IPS DF 4.7 (cell line): ENCODE measurements at regions not wholly inside any gene's neighbourhood (a gene's known extent, or its start where the extent isn't known, plus 50 kb on each side); places are given as distances from the start of the nearest gene placed in this dataset.

Experiments
- DNase-seq: peaks from one replicate; pipeline ENCODE4 v3.0.0-alpha.2; 2013; ENCODE audit warnings: low spot score; ENCODE audit errors: extremely low read depth

DNA sequence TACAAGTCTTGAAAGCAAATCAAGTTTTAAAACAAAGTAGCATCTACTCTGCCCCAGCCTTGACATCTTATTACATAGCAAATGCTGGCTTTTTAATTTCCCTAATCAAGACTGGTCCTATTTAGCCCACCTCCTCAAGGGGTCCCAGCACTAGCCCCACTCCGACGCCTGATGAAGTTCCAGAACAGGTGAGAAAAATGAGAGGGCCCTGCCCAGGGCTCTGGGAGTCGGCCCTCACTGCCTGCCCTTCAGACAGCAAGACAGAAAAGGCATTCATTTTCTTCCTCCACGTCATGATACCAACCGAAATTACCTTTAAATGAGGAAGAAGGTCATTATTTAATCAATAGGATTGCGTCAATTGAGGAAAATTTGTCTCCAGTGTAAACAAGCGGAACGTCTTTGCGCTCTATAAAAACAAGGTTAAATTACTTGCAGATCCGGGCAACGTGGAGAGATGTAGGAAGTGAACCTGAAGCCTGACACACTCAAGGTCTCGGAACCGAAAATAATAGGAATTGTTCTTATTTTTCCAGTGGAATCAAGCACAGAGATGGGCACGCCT lies 170.6 kb upstream of the PKDCC start:
- no peak for DNase-seq

DNA sequence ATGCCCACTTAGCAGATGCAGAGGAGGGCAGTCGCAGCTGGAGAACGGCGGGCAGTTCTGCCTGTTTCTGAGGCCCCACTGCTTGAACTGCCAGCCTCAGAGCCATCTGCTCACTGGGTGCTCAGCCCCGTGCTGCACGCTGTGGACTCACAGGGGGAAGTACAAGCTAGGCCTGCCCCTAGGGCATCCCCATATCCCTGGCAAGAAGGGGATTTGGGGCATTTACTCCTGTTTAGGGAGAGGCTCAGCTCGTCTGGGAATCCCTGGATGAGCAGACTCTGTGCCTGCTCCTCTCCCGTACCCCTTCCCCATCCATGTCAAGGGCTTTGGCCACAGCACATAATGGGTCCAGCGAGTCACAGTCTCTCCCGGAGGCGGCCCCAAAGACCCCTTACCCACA lies 169.8 kb upstream of the PKDCC start:
- DNase-seq, result no peak

DNA sequence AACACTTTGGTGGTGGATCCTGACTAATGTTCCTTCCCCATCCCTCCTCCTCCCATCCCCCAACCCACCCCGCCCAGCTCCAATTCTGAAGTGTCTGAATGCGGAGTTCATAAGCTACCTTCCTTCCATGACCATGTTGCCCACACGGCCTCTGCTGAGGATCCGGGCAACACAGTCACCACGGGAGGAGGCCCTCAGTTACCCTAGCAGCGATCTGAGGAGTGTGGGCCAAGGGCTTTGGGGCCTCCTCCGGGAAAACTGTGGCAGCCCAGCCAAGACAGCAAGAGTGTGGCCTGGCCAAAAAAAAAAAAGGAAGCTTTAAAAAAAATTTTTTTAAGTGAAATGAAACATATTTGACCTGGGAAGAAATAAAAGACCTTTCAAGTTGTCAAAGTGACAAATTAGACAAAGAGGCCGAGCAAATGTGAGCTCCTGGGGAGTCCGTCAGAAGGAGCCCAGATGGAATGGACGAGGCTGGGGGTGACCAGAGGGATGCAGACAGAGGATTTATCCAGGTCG lies 169.0 kb upstream of the PKDCC start:
- DNase-seq, result no peak

DNA sequence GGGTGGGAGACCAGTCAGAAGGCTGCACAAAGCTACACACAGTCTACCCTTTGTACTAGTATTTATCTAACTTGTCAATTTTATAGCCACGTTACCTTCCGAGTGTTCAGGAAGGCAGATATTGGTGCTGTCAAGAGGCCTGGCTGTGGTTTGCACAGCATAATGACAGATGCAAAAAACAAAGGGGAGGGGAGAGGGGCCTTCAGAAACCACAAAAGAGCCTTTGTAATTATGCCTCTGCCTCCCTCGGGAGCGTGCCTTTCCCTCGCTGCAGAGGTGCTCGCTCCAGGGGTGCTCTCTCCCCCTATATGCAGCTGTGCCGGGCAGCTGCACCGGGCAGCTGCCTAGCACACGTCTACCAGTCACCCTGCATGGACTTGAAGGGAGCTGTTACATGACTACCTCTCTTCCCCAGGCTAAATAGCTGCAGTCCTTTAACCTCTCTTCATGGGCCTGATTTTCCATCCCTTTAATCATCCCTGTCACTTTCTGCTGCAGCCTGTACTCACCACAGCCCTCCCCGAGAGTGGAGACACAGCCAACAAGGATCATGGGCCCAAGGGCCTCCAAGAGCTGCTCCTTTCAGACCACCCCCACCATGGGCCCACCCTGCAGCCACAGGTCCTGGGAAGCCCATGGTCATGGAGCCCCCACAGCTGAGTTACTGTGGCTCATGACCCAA lies 168.4 kb upstream of the PKDCC start:
- DNase-seq, result no peak

DNA sequence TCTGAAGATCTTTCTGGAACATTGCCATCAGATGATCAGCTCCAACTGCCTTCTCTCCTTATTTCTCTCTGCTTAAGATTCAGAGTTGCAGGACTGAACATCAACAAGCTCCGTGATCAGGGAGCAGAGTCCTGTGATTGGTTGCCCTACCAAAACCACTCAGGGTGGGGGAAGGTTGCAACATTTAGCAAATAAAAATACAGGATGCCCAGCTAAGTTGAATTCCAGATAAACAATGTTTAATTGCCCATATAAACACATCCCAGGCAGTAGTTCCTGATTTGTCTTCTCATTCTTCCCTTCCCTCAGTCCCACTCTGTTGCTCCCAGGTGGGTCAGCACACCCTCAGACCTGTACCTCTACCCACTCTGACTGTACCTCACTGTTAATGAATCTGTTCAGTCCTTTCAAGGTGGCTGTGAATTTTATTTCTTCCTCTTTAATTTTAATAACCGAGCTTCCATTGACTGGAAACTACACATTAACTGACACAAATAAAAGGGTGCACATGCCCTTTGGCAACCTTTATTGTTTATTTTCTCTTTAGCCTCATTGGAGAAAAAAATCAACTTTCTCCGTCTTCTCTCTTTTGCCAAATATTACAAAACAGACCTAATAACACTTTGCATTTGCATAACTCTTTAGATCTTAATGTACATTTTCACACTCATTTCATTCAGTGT lies 167.1 kb upstream of the PKDCC start:
- no peak for DNase-seq

DNA sequence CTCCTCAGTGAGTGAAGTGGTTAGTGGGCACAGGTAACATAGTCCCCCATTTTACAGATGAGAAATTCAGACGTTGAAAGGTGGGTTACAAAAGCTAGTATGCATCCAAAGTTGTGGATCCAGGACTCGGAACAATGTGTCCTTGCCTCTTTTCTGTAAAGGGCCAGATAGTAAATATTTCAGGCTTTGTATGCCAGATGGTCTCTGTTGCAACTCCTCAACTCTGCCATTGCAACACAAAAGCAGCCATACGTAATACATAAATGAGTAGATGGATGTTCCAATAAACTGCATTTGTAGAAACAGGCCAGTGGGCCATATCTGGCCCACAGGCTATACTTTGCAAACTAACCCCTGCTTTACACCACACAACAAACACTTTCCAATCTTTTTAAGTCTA lies 166.6 kb upstream of the PKDCC start:
- no peak for DNase-seq

DNA sequence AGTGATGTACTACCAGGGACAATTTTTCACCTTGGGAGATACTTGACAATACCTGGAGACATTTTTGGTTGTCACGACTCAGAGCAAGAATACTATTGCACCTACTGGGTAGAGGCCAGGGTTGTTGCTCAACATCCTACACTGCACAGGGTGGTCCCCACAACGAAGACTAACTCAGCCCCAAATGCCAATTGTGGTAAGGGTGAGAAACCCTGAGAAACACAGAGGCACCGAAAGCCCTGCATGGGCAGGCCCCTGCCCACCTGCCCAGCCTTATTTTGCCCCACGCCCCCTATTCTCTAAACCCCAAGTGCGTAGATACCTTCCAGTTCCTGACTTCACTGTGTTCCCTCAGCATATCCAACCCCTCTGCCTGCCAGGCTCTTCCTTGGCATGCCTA lies 163.1 kb upstream of the PKDCC start:
- no peak for DNase-seq

DNA sequence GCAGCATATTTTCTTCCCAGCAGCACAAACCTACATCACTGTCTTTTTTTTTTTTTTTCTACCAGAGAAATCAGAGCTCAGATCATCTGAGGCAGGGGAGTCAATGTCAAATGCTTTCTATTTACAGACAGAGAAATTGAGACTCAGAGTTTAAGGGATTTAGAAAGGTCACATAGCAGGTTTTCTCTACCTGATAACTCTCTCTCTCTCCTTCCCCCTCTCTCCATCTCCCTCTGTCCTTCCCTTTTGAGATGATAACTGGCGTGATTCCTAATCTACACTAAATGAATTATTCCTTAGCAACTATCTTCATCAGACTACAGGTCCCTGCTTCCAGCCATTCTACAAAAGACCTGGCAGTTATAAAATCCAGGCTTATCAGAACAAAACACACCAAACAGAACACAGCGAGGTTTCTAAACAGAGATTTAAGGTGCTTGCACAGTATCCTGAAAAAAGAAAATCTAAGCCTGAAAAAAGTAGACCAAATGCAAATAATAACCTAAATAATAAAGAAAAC lies 161.6 kb upstream of the PKDCC start:
- no peak for DNase-seq

DNA sequence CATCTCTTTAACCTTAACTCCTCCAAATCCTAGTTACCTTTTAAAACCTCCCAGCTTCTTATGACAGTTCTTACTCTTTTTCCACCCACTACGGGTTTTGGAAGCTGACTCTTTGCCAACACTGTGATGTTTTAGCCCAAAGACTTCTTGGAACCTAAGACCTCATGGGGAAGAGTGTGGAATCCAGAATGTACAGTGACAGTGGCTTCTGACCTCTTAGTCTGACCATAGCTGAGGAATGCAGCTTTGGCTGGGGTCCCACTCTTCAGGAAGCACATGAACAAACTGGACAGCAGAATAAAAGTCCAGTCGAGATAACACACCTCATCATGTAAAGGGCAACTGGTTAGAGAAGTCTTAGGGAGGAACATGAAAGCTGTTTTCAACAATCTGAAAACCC lies 161.1 kb upstream of the PKDCC start:
- DNase-seq, result no peak

DNA sequence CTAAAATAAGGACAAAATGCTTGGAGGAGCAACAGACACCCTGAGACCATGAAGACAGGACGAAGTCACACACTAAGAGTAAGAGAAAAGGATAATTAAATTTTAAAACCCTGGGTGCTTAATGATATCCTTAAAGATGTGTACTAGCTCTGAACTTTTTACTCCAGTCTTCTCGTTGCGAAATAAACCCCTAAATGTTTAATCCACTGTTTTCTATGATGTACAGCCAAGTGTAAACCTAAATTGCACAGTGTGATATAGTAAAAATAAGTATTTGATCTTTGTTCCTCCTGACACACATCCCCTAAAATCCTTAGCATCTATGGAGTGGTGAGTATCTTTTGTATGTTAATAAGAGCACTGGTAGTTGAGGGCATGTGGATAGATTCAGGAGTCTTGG lies 157.5 kb upstream of the PKDCC start:
- DNase-seq, result no peak

DNA sequence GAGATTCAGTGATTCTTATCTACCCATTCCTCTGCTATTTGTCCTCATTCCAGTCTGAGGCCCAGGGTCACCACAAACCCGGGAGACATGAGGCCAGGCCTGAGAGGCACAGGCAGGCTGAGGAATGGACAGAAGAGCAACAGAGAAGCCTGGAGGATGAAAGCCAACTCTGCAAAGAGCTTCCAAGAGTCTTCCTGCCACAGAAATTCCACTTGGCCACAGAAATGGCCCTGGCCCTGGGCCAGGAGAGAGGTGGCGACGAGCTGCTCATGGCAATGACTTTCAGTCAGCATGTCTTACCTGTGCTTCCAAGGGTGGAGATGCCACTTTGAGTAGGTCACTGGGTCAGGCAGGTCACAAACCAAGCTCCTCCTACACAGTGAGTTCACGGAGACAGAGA lies 155.3 kb upstream of the PKDCC start:
- no peak for DNase-seq

DNA sequence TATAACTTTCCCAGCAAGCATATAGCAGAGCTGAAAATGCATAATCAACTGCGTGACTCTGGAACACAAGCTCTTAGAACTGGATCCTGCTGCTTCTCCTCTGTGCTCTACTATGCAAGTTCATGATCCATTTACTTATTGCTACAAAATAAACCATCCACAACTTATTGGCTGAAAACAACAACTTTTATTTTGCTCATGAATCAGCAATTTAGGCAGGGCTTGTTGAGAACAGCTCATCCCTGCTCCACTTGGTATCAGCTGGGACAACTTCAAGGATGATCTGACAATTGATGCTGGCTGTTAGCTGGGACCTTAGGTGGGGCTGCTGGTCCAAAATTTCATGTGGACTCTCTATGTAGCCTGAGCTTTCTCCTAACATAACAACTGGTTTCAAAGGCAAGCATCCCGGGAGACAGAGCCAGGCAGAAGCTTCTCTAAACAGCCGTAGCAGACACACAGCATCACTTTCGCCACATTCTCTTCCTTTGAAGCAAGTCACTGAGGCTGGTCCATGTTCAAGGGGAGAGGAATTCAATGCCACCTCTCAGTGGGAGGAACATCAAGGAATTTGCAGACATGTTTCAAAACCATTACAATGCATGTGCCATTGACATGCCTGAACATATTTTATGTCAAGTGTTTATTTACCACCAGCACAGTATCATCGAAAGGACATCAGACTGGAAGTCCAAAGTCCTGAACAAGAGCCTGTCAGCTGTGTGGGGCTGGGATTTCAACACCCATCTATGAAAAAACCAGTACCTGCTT lies 153.1 kb upstream of the PKDCC start:
- no peak for DNase-seq

DNA sequence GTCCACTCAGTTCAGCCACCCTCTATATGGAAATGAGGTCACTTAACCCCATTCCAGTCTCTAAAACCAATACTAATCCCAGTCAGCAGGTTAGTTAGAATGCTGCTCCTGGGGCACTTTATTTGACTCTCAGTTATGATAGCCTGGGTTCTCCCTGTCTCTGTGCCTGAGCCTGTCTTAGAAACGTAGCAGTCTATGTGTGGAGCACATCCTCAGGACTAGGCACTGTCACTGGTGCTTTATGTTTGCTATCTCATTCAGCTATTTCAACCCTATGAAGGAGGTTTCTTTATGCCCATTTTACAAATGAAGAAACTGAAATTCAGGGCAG lies 152.5 kb upstream of the PKDCC start:
- no peak for DNase-seq

DNA sequence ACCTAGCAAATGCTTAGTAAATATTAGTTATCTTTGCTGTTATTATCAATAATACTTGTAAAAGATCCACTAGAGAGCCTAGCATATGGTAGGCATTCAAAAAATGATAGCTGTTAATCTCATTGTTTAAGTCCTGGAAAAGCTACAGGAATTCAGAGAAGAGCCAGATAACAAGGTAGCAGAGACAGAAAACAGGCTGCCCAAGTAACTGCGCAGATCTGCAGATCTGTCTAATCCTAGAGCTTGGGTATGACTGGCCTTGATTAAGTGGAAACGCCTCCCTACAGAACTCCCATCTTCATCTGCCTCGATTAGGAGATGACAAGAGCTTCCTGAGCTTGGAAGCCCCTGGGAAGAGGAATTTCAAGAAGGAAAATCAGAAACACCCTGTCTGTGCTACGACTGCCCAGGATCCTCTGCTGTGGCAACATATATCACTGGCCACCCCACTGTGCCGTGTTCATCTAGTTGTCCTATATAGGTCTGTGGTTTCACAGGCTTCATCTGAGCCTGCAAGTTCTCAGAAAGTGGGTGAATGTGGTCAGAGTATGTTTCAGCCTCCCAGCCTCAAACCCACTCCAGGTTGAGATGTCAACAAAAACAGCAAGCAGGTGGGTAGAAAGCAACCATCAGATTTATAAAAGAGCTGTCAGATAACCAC lies 151.5 kb upstream of the PKDCC start:
- no peak for DNase-seq

DNA sequence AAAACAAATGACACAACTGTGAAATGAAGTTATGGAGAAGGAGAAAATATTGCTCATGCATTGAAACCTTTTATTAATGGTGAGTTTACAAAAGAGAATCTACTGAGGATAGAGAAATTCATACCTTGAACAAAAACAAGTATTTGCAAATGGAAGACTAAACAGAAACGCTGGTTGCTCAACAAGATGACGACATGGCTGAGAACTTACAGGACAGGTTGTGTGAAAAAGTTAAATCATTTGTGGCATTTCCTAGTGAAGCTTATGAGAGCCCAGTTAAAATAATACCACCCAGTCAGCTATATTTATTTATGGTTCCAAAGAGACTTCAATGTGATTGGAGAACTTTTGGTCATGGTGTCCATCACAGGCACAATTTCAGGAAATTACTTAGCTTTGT lies 148.6 kb upstream of the PKDCC start:
- DNase-seq, result no peak

DNA sequence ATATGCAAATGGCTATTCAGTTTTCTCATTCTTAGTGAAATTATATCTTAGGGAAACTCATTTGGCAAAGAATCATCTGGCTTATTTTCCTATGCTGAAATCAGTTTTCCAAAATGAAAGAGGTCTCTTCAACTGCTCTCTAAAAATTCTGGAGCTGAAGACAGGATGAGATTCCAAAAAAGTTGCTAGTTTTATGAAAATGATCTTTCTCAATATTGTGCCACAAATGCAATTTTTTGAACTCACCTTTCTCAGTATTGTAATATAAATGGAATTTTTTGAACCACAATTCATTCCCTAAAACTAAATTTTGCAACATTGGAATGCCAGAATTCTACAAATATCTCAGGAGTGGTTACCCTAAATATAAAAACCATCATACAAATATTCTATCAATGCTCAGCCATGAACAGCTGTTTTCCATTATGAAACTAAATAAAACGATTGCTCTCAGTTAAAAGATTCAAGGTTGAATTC lies 147.7 kb upstream of the PKDCC start:
- DNase-seq, result no peak

DNA sequence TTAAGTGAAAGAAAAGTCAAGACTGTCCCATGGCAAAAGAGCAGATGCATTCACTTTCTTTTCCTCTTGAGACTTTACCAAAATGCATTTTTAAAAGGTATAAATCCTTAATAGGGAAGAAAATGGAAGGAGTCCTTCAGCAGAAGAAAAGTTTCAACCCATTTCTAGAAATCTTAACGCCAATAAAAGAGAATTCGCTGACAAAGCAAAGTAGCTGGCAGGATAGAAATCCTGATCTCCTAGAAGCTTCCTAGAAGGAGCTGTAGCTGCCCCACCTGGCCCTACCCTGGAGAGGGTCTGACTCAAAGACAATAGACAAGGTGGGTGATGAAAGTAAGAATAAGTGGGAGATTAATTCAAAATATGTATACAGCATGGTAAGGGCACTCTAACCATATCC lies 144.9 kb upstream of the PKDCC start:
- no peak for DNase-seq

DNA sequence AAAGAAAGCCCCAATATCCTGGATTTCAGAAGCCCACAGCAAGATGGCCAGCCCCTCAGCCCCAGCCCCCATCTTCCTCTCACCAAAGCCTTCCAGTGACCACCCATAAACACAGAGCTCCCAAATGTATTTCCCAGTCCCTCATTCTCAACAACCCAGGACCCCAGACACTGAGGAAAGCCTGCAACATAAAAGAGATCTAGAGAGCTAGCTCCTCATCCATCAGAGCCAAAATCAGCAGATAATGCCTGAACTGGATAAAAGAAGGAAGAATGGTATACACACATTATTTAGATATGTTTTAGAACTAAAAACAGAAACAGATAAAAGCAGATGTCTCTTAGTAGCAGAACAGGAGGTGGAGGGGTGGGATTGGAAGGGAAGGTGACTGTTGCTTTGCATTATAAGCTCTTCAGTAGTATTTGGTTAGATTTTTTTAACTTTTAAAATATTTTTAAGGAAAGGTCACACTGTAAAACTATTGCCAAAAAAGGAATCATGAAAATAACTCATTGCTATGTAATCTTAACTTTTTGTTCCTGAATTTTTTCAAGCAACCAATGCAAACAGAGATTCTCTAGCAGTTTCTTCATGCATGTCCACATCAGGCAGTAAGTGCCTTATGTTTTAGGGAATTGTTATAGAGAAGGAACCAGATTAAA lies 144.2 kb upstream of the PKDCC start:
- DNase-seq, result no peak

DNA sequence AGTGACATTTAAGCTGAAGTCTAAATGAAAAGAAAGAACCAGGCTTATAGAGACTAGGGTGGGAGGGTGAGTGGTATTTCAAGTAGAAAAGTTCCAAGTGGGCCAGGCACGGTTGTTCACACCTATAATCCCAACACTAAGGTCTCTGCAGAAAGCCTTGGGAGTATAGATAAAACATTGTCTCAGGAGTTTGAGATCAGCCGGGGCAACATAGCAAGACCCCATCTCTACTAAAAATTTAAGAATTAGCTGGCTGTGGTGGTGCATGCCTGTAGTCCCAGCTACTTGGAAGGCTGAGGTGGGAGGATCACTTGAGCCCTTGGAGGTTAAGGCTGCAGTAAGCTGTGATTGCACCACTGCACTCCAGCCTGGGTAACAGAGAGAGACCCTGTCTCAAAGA lies 143.4 kb upstream of the PKDCC start:
- no peak for DNase-seq

DNA sequence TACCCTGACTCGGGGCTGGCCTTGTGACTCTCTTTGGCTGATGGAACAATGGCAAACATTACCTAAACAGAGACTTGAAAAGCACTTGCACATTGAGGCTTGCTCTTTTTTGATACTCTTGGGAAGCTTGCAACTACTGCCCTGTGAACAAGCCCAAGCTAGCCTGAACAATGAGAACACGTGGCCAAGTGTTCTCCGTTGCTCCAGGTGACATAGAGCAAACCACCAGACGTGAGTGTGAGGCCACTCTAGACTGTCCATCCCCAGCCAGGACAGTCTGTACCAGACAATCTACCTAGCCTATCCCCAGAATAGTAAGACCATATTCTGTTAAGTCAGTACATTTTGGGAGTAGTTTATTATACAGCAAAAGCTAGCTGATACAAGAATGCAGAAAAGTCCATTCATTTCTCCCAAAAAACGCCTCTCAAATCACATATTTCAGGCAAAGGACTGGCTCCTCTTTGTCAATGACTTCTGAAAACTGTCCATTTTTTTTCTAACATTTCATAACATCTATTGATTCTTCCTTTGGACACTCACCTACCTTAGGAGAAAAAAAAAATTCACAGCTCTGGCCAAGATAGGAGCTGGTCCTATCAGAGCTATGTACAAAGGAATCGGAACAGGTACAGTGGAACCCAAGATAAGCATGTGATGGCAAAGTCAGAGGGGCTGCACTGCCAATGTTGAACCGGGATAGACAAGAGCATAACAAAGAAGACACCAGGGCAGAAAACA lies 142.1 kb upstream of the PKDCC start:
- DNase-seq, result no peak
